DOHH2 (cell line): ENCODE measurements at regions not wholly inside any gene's neighbourhood (a gene's known extent, or its start where the extent isn't known, plus 50 kb on each side); places are given as distances from the start of the nearest gene placed in this dataset.

ENCODE experiments used
- H3F3A ChIP-seq: fragments of 200-600 bp; sonication (generic), shearing (Covaris generic); 2 replicates; pipeline ENCODE4 v1.6.0; 2016; ENCODE audit warnings: antibody characterized with exemption, mild to moderate bottlenecking; ENCODE audit not compliant: control insufficient read depth, insufficient read depth
- H3K27ac ChIP-seq: fragments of 200-600 bp; sonication (generic); 2 replicates; pipeline ENCODE4 v1.5.1; 2014; ENCODE audit warnings: low read depth, mild to moderate bottlenecking, low read length, moderate library complexity
- H3K27me3 ChIP-seq: fragments of 200-600 bp; sonication (generic); 2 replicates; pipeline ENCODE4 v1.6.1; 2014; ENCODE audit warnings: mild to moderate bottlenecking, low read length, mixed read lengths; ENCODE audit not compliant: control insufficient read depth
- H3K36me3 ChIP-seq: fragments of 200-600 bp; sonication (generic); 2 replicates; pipeline ENCODE4 v1.6.1; 2014; ENCODE audit warnings: mild to moderate bottlenecking, low read length, moderate library complexity, mixed read lengths; ENCODE audit not compliant: control insufficient read depth
- H3K4me1 ChIP-seq: fragments of 200-600 bp; sonication (generic); 2 replicates; pipeline ENCODE4 v1.6.1; 2014; ENCODE audit warnings: mild to moderate bottlenecking, low read length, mixed read lengths; ENCODE audit not compliant: control insufficient read depth
- H3K4me2 ChIP-seq: fragments of 200-600 bp; sonication (generic); 2 replicates; pipeline ENCODE4 v1.6.0; 2014; ENCODE audit warnings: mild to moderate bottlenecking, low read length, moderate library complexity
- H3K4me3 ChIP-seq: fragments of 200-600 bp; sonication (generic); 2 replicates; pipeline ENCODE4 v1.5.1; 2014; ENCODE audit warnings: mild to moderate bottlenecking, low read length, mixed read lengths
- H3K79me2 ChIP-seq: fragments of 200-600 bp; sonication (generic); 2 replicates; pipeline ENCODE4 v1.6.1; 2014; ENCODE audit warnings: mild to moderate bottlenecking, low read length, mixed read lengths; ENCODE audit not compliant: control insufficient read depth
- H3K9me2 ChIP-seq: fragments of 200-600 bp; sonication (generic); replicated peaks from 2 replicates; pipeline ENCODE4 v1.6.1; 2014; ENCODE audit warnings: mild to moderate bottlenecking, low read length, mixed read lengths; ENCODE audit not compliant: control insufficient read depth
- H3K9me3 ChIP-seq: fragments of 200-600 bp; sonication (generic); 2 replicates; pipeline ENCODE4 v1.6.1; 2014; ENCODE audit warnings: antibody characterized with exemption, low read length, mixed read lengths; ENCODE audit not compliant: control insufficient read depth, insufficient read depth
- H4K20me1 ChIP-seq: fragments of 200-600 bp; sonication (generic); 2 replicates; pipeline ENCODE4 v1.6.0; 2014; ENCODE audit warnings: low read depth, mild to moderate bottlenecking, antibody characterized with exemption, low read length, moderate library complexity; ENCODE audit not compliant: control insufficient read depth, insufficient read depth
- CTCF ChIP-seq: fragments of 200-600 bp; sonication (generic); IDR thresholded peaks from one replicate; pipeline ENCODE4 v1.5.1; 2014; ENCODE audit warnings: antibody characterized with exemption, mild to moderate bottlenecking, low read depth, low read length; ENCODE audit not compliant: poor library complexity, severe bottlenecking
- EZH2phosphoT487 ChIP-seq: fragments of 200-600 bp; sonication (generic); IDR thresholded peaks from 2 replicates; pipeline ENCODE4 v1.6.1; 2017; ENCODE audit warnings: borderline replicate concordance, mild to moderate bottlenecking, antibody characterized with exemption, low read length, moderate library complexity, mixed read lengths

DNA sequence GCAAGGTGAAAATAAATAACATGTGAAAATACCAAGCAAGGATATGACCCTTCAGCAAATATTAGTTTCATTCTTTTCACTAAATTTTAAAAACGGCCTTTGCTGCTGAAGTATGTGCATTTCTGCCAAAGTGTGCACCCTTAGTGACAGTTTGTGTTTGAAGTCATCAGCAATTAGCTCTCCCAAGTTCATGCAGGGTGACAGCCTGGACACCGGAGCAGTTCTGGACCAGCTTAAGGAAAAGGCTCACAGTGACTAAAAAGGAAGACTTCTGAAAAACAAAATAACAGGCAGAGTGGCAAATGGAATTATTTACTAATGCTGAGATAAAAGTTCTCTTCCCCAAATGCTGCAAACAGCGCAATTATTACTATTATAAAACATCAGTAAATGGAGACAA lies 69.3 kb upstream of the NEBL start:
- TF ChIP-seq CTCF, result no peak
- H3K4me3 ChIP-seq, result no peak overlapping the region
- no peak overlapping the region for H3K27ac ChIP-seq
- H3K9me3 ChIP-seq, result peaks cover 5% of the 10 kb centered on the region; the same call in 1 of the 2 replicates
- H3K4me2 ChIP-seq, result no peak overlapping the region
- H3K27me3 ChIP-seq, result no peaks in the 10 kb centered on the region
- H3K36me3 ChIP-seq, result no peaks in the 10 kb centered on the region
- no peaks in the 10 kb centered on the region for H4K20me1 ChIP-seq
- peaks cover 28% of the 10 kb centered on the region for H3K4me1 ChIP-seq
- H3K9me2 ChIP-seq, result no peaks in the 10 kb centered on the region
- no peaks in the 10 kb centered on the region for H3K79me2 ChIP-seq
- H3F3A ChIP-seq, result no peaks in the 10 kb centered on the region

- H3K4me2 ChIP-seq, result no peak overlapping the region
- peaks cover 17% of the 10 kb centered on the region for H3K4me1 ChIP-seq
Observed at GRCh38 chr10:20963721-20964595, 66.8 kb upstream of the NEBL start.

GRCh38 chr10:20963056-20963455 lies 65.9 kb upstream of the NEBL start:
- no peak for TF ChIP-seq CTCF
- no peak for TF ChIP-seq EZH2phosphoT487
- Histone ChIP-seq H3K4me2 (peak overlapping the region; percentile 34), H3K9me3 (peaks cover 5% of the 10 kb centered on the region; the same call in 1 of the 2 replicates), H3K79me2 (no peaks in the 10 kb centered on the region), H3K9me2 (no peaks in the 10 kb centered on the region), H4K20me1 (no peaks in the 10 kb centered on the region), H3K27ac (no peak overlapping the region), H3K27me3 (no peaks in the 10 kb centered on the region), H3K4me3 (0 out of 2 replicates have a peak overlapping the region, but pooled peaks have one; percentile 3), H3F3A (no peaks in the 10 kb centered on the region), H3K4me1 (peaks cover 17% of the 10 kb centered on the region), H3K36me3 (no peaks in the 10 kb centered on the region)

More at GRCh38 chr10:20963721-20964595, 66.8 kb upstream of the NEBL start:
- Histone ChIP-seq H3K27ac (no peak overlapping the region), H3K79me2 (no peaks in the 10 kb centered on the region), H3K9me2 (no peaks in the 10 kb centered on the region), H4K20me1 (no peaks in the 10 kb centered on the region), H3K4me3 (no peak overlapping the region), H3F3A (no peaks in the 10 kb centered on the region), H3K36me3 (no peaks in the 10 kb centered on the region), H3K9me3 (peaks cover 5% of the 10 kb centered on the region; the same call in 1 of the 2 replicates), H3K27me3 (no peaks in the 10 kb centered on the region)
- TF ChIP-seq EZH2phosphoT487 (no peak), CTCF (no peak)
